PC-9 (cell line): ENCODE measurements at regions not wholly inside any gene's neighbourhood (a gene's known extent, or its start where the extent isn't known, plus 50 kb on each side); places are given as distances from the start of the nearest gene placed in this dataset.

ENCODE experiments used
- BruUV-seq: library from RNA; stranded (reverse); fragments of 400-500 nt; replicated peaks from 2 replicates; lab custom pipeline; 2021; lab: Mats Ljungman, UMichigan
- CTCF ChIA-PET: fragments of 300-600 bp; sonication (Branson Sonifier 250); formaldehyde crosslinking; loops from one replicate; lab custom pipeline; 2022; ENCODE audit warnings: antibody characterized with exemption; lab: Charles Lee
- POLR2A ChIA-PET: fragments of 300-600 bp; sonication (Branson Sonifier 250); formaldehyde crosslinking; loops from one replicate; lab custom pipeline; 2022; ENCODE audit warnings: antibody characterized with exemption; ENCODE audit not compliant: unreplicated experiment; lab: Charles Lee
- DNase-seq, 2 experiments: peaks; one replicate each; pipeline versions ENCODE4 v3.0.0 to v3.0.0-alpha.2; 2015 to 2022; ENCODE audit warnings: mixed read lengths in 1 of 2
- H2AFZ ChIP-seq: fragments of 200-600 bp; sonication (generic); 2 replicates; pipeline ENCODE4 v1.8.1; 2017; ENCODE audit warnings: antibody characterized with exemption
- H3F3A ChIP-seq: fragments of 200-600 bp; sonication (generic); 2 replicates; pipeline ENCODE4 v1.8.1; 2017; ENCODE audit warnings: antibody characterized with exemption, mild to moderate bottlenecking, low read depth; ENCODE audit not compliant: insufficient read depth
- H3K27ac ChIP-seq: fragments of 200-600 bp; sonication (generic); 2 replicates; pipeline ENCODE4 v1.6.1; 2016; ENCODE audit warnings: mixed run types
- H3K27me3 ChIP-seq: fragments of 200-600 bp; sonication (generic); 2 replicates; pipeline ENCODE4 v1.6.1; 2016; ENCODE audit warnings: low read depth, mixed run types; ENCODE audit not compliant: insufficient read depth
- H3K36me3 ChIP-seq: fragments of 200-600 bp; sonication (generic); 2 replicates; pipeline ENCODE4 v1.6.1; 2016; ENCODE audit warnings: low read depth, mixed run types
- H3K4me1 ChIP-seq: fragments of 200-600 bp; sonication (generic); replicated peaks from 2 replicates; pipeline ENCODE4 v1.6.1; 2016; ENCODE audit warnings: mixed run types; ENCODE audit not compliant: insufficient read depth
- H3K4me2 ChIP-seq: fragments of 200-600 bp; sonication (generic); 2 replicates; pipeline ENCODE4 v1.6.1; 2017; ENCODE audit warnings: mixed run types
- H3K4me3 ChIP-seq: fragments of 200-600 bp; sonication (generic); 2 replicates; pipeline ENCODE4 v1.6.1; 2016; ENCODE audit warnings: mixed run types
- H3K79me2 ChIP-seq: fragments of 200-600 bp; sonication (generic); 2 replicates; pipeline ENCODE4 v1.6.1; 2017; ENCODE audit warnings: low read depth, mixed run types
- H3K9me2 ChIP-seq: fragments of 200-600 bp; sonication (generic); 2 replicates; pipeline ENCODE4 v1.8.1; 2017; ENCODE audit warnings: mild to moderate bottlenecking; ENCODE audit not compliant: insufficient read depth
- H3K9me3 ChIP-seq: fragments of 200-600 bp; sonication (generic); 2 replicates; pipeline ENCODE4 v1.8.1; 2016; ENCODE audit warnings: low read depth; ENCODE audit not compliant: insufficient read depth
- H4K20me1 ChIP-seq: fragments of 200-600 bp; sonication (generic); 2 replicates; pipeline ENCODE4 v1.8.1; 2017; ENCODE audit not compliant: insufficient read depth
- CTCF ChIP-seq: fragments of 200-600 bp; sonication (generic); conservative IDR thresholded peaks from 2 replicates; pipeline ENCODE4 v1.6.1; 2017; ENCODE audit warnings: mixed run types, antibody characterized with exemption, mild to moderate bottlenecking, moderate library complexity
- EZH2 ChIP-seq: fragments of 200-600 bp; sonication (generic); IDR thresholded peaks from 2 replicates; pipeline ENCODE4 v1.8.0; 2017; ENCODE audit warnings: antibody characterized with exemption, low read depth
- intact Hi-C: fragments of 100-400 bp; cut with micrococcal nuclease; formaldehyde crosslinking; loops from one replicate; pipeline ENCODE4 v1.10.0; 2022; ENCODE audit not compliant: unreplicated experiment

DNA sequence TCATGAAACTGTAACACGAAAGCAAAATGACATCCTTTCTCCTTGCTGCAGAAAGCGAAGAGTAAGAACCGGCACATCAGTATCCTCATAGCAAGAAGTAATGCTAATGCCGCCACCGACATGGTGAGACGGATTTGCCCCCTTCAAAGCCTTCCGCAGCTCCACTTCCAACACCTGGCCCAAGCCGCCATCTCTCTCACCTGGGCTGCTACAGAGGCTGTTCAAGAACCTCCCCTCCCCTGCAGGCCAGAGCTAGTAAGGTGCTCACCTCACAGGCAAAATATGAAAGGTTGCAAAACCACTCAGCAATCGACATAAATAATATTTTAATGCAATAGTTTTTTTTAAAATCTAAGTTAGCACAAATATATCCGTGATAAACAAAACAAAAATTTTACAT is 123.9 kb upstream of the FRMD4A start:
- ChIA-PET CTCF (no interaction called here), POLR2A (no interaction called here)
- no peaks in the 10 kb centered on the region for H3F3A ChIP-seq
- no peaks in the 10 kb centered on the region for H3K36me3 ChIP-seq
- H3K9me3 ChIP-seq, result no peaks in the 10 kb centered on the region
- no peak overlapping the region for H3K4me3 ChIP-seq
- no TSS peak for BruUV-seq
- TF ChIP-seq EZH2, result no peak
- TF ChIP-seq CTCF, result no peak
- no peaks in the 10 kb centered on the region for H3K27me3 ChIP-seq
- no peak overlapping the region for H3K4me2 ChIP-seq
- DNase-seq, result no peak
- H2AFZ ChIP-seq, result no peak overlapping the region
- H3K9me2 ChIP-seq, result no peaks in the 10 kb centered on the region
- H3K79me2 ChIP-seq, result no peaks in the 10 kb centered on the region
- no peaks in the 10 kb centered on the region for H3K4me1 ChIP-seq
- H3K27ac ChIP-seq, result no peak overlapping the region
- H4K20me1 ChIP-seq, result no peaks in the 10 kb centered on the region
- intact Hi-C loops, result no loop called here

- intact Hi-C loops, result no loop called here
- Histone ChIP-seq H3K4me3 (no peak overlapping the region), H3K9me2 (no peaks in the 10 kb centered on the region), H3K79me2 (no peaks in the 10 kb centered on the region), H2AFZ (no peak overlapping the region), H3K9me3 (no peaks in the 10 kb centered on the region), H3K27me3 (no peaks in the 10 kb centered on the region), H4K20me1 (no peaks in the 10 kb centered on the region), H3K36me3 (no peaks in the 10 kb centered on the region), H3K27ac (no peak overlapping the region), H3K4me2 (no peak overlapping the region), H3K4me1 (no peaks in the 10 kb centered on the region), H3F3A (no peaks in the 10 kb centered on the region; the same call in 1 of the 2 replicates)
- ChIA-PET POLR2A (no interaction called here), CTCF (interaction anchor here (0.7 kb wide), 1 partner anchor 873 kb away, joined by 5 read pairs; no protein-coding TSS in a partner anchor)
- BruUV-seq, result no TSS peak
- DNase-seq, result no peak
- TF ChIP-seq CTCF (no peak), EZH2 (no peak)
Measured at GRCh38 chr10:14454206-14454605, 123.5 kb upstream of the FRMD4A start.

- H3K4me2 ChIP-seq, result no peak overlapping the region
- DNase-seq, result no peak
- H3F3A ChIP-seq, result no peaks in the 10 kb centered on the region; the same call in 1 of the 2 replicates
- no peaks in the 10 kb centered on the region for H3K4me1 ChIP-seq
- no peaks in the 10 kb centered on the region for H3K79me2 ChIP-seq
- no peaks in the 10 kb centered on the region for H3K36me3 ChIP-seq
- POLR2A ChIA-PET, result no interaction called here
- intact Hi-C loops, result no loop called here
- no peaks in the 10 kb centered on the region for H3K27me3 ChIP-seq
- no peak overlapping the region for H2AFZ ChIP-seq
- no peaks in the 10 kb centered on the region for H4K20me1 ChIP-seq
- no peak overlapping the region for H3K27ac ChIP-seq
- TF ChIP-seq EZH2 (no peak), CTCF (no peak)
- CTCF ChIA-PET, result interaction anchor here (0.7 kb wide), 1 partner anchor 872 kb away, joined by 5 read pairs; no protein-coding TSS in a partner anchor
- BruUV-seq, result no TSS peak
- H3K9me3 ChIP-seq, result no peaks in the 10 kb centered on the region
- no peak overlapping the region for H3K4me3 ChIP-seq
- no peaks in the 10 kb centered on the region for H3K9me2 ChIP-seq
Measured at GRCh38 chr10:14453593-14453992, 122.9 kb upstream of the FRMD4A start.
